ENCODE measurements at regions not wholly inside any gene's neighbourhood (a gene's known extent, or its start where the extent isn't known, plus 50 kb on each side); places are given as distances from the start of the nearest gene placed in this dataset.
"Not testable (repeated sequence)": the region's sequence is repeated elsewhere in the genome, so short reads cannot be mapped to it uniquely, and the experiment has no call there.

DNA sequence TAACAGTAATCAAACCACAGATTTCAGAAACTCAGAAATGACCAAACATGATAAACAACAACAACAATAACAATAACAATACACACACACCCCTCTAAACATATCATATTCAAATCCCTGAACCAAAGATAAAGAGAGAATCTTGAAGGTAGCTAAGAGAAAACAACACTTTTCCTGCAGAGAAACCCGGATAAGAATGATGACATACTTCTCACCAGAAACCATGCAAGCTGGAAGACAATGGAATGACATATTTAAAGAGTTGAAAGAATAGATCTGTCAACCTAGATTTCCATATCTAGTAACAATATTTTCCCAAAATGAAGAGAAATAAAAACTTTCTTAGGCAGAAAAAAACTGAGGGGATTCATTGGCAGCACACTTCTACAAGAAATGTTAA is 138.1 kb downstream of the LIG4 start:
- no peak for DNase-seq (ENCODE audit: low read depth)
- no peak for TF ChIP-seq MYC (IDR thresholded peaks at IDR 0.05; ENCODE audit: low read depth, low read length)
- TF ChIP-seq, protein P1, sequence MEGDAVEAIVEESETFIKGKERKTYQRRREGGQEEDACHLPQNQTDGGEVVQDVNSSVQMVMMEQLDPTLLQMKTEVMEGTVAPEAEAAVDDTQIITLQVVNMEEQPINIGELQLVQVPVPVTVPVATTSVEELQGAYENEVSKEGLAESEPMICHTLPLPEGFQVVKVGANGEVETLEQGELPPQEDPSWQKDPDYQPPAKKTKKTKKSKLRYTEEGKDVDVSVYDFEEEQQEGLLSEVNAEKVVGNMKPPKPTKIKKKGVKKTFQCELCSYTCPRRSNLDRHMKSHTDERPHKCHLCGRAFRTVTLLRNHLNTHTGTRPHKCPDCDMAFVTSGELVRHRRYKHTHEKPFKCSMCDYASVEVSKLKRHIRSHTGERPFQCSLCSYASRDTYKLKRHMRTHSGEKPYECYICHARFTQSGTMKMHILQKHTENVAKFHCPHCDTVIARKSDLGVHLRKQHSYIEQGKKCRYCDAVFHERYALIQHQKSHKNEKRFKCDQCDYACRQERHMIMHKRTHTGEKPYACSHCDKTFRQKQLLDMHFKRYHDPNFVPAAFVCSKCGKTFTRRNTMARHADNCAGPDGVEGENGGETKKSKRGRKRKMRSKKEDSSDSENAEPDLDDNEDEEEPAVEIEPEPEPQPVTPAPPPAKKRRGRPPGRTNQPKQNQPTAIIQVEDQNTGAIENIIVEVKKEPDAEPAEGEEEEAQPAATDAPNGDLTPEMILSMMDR (IDR thresholded peaks at IDR 0.05; ENCODE audit: low read depth, low read length), result no peak
- no peak for TF ChIP-seq POLR2A (IDR thresholded peaks at IDR 0.05; ENCODE audit: extremely low read depth, insufficient read length)
- TF ChIP-seq, protein P2, sequence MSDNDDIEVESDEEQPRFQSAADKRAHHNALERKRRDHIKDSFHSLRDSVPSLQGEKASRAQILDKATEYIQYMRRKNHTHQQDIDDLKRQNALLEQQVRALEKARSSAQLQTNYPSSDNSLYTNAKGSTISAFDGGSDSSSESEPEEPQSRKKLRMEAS (IDR thresholded peaks at IDR 0.05; ENCODE audit: low read depth, low read length), result no peak
- H3K4me3 ChIP-seq (ENCODE audit: low read depth, low read length), result no peak overlapping the region

DNA sequence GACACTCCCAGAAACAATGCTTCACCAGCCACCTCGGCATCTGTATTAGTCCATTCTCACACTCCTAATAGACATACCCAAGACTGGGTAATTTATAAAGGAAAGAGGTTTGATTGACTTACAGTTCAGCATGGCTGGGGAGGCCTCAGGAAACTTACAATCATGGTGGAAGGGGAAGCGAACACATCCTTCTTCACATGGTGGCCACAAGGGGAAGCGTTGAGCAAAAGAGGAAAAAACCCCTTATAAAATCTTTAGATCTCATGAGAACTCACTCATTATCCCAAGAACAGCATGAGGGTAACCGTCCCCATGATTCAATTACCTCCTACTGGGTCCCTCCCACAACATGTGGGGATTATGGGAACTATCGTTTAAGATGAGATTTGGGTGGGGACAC is 140.9 kb downstream of the LIG4 start:
- not testable (repeated sequence) for H3K4me3 ChIP-seq (ENCODE audit: low read depth, low read length); DNase-seq (ENCODE audit: low read depth)
- TF ChIP-seq, protein P1 (IDR thresholded peaks at IDR 0.05; ENCODE audit: low read depth, low read length), result peak; percentile 29

DNA sequence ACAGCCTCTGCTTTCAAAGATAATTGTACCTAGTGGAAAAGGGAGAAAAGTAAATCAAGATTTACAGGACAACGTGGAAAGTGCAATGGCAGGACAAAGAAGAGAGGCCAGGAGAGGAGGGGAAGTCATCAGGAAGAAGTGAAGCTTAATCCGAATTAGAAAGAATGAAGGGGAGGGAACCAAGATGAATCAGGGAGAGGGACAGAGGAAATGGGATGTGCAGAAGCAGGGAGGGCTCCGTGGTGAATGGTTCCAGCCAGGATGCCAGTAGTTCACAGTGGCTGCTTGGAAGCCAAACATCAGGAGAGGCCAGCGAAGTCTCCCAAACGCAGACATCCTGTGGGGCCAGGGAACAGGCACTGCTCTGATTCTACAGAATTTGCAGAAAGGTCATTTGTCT is 144.4 kb downstream of the LIG4 start:
- no peak for TF ChIP-seq MYC (IDR thresholded peaks at IDR 0.05; ENCODE audit: low read depth, low read length)
- TF ChIP-seq, protein P1 (IDR thresholded peaks at IDR 0.05; ENCODE audit: low read depth, low read length), result no peak
- TF ChIP-seq POLR2A (IDR thresholded peaks at IDR 0.05; ENCODE audit: extremely low read depth, insufficient read length), result no peak
- TF ChIP-seq, protein P2 (IDR thresholded peaks at IDR 0.05; ENCODE audit: low read depth, low read length), result no peak
- H3K4me3 ChIP-seq (ENCODE audit: low read depth, low read length), result no peak overlapping the region
- DNase-seq (ENCODE audit: low read depth), result no peak

DNA sequence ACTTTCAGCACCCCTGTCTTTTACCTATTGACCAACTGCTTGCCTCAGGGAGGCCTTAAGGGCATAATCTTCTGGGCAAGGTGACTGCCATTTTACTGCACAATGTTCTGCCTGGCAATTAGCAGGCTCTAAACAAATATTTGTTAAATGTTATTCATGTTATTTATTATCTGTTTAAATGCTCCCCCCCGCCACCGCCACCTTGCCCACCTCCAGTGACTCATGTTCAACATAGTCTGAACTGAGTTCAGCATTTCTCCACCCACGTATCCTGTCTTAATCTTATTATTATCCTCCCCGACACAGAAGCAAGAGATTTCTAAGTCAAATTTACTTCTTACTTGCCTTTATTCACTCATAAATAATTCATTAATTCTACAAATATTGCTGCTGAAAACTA is 144.8 kb downstream of the LIG4 start:
- no peak for TF ChIP-seq POLR2A (IDR thresholded peaks at IDR 0.05; ENCODE audit: extremely low read depth, insufficient read length)
- TF ChIP-seq, protein P1 (IDR thresholded peaks at IDR 0.05; ENCODE audit: low read depth, low read length), result no peak
- H3K4me3 ChIP-seq (ENCODE audit: low read depth, low read length), result no peak overlapping the region
- no peak for DNase-seq (ENCODE audit: low read depth)

DNA sequence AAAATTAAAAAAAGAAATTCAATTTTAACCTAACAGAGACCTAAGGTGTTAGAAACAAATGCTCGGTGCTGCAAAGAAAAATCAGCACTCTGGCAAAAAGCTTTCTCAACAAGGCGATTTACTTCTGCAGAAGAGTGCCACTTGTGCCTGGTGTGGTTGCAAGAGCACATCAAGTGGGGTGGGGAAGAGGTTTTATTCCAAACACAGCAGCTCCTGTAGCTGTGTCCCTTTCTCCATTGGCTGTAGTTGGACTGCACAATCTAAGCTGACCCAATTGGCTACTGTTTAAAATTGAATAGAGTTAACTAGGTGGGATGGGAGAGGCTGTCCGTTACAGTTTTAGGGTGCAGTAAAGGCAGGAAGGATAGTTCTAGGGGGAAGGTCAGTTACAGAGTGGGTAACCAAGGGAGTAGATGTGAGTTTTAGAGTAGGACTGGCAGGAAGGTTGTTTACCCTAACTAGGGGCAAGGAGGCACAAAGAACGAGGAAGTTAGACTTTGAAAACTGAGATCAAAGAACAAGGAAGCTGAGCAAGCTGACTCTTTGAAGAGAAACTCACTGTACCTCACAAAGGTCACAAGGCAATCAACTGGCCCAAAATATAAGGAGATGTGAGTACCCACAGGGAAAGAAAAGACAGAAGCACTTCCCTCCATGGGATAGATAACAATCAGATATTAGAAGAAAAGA is 145.7 kb downstream of the LIG4 start:
- no peak for DNase-seq (ENCODE audit: low read depth)
- no peak overlapping the region for H3K4me3 ChIP-seq (ENCODE audit: low read depth, low read length)
- TF ChIP-seq MYC (IDR thresholded peaks at IDR 0.05; ENCODE audit: low read depth, low read length), result no peak

DNA sequence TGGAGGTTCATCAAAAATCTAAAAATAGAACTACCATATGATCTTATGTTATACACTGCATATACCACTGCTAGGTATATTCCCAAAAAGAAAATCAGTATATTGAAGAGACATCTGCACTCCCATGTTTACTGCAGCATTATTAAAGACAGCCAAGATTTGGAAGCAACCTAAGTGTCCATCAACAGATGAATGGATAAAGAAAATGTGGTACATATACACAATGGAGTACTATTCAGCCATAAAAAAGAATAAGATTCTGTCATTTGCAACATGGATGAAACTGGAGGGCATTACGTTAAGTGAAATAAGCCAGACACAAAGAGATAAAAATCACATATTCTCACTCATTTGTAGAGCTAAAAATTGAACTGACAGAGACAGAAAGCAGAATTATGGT is 151.0 kb downstream of the LIG4 start:
- not testable (repeated sequence) for DNase-seq (ENCODE audit: low read depth); H3K4me3 ChIP-seq (ENCODE audit: low read depth, low read length)

DNA sequence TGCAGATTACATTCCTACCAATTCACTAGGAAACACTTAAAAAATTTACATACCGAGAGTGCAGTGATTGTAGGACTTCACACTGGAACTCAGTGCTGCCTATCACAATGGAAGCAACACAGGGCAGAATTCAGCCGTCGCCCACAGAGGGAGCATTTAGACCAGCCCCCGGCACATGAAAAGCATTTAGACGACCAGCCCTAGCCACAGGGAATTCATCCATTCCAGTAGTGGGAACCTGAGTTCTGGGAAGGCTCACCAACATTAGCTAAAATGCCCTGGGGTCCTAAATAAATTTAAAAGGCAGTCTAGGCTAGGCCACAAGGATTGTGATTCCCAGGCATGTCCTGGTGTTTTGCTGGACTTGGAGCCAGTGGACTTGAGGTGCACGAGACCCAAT is 155.2 kb downstream of the LIG4 start:
- no peak overlapping the region for H3K4me3 ChIP-seq (ENCODE audit: low read depth, low read length)
- TF ChIP-seq, protein P2 (IDR thresholded peaks at IDR 0.05; ENCODE audit: low read depth, low read length), result no peak
- TF ChIP-seq MYC (IDR thresholded peaks at IDR 0.05; ENCODE audit: low read depth, low read length) (no peak), POLR2A (IDR thresholded peaks at IDR 0.05; ENCODE audit: extremely low read depth, insufficient read length) (no peak)
- TF ChIP-seq, protein P1 (IDR thresholded peaks at IDR 0.05; ENCODE audit: low read depth, low read length), result no peak
- DNase-seq (ENCODE audit: low read depth), result no peak

All from NB4 (cell line).